Omental fat pad (tissue), 3 donors: ENCODE measurements at regions not wholly inside any gene's neighbourhood (a gene's known extent, or its start where the extent isn't known, plus 50 kb on each side); places are given as distances from the start of the nearest gene placed in this dataset.
A peak's percentile ranks its signal among the peaks of the same experiment; 100 is the strongest.

Experiments
- ATAC-seq: fragments of 150-250 bp; one replicate; pipeline ENCODE4 v1.9.1; 2016; ENCODE audit warnings: mild to moderate bottlenecking, moderate library complexity; ENCODE audit not compliant: low FRiP score
- DNase-seq: peaks from one replicate; pipeline ENCODE4 v3.0.0-alpha.2; 2019; ENCODE audit warnings: low spot score
- TF ChIP-seq, protein P1 (sequence below), 3 donors: fragments of 450-650 bp; IDR thresholded peaks; one replicate each; pipeline ENCODE4 v1.5.1; 2016 to 2017; ENCODE audit warnings: antibody characterized with exemption in 3 of 3, mild to moderate bottlenecking in 3 of 3, moderate library complexity in 2 of 3

DNA sequence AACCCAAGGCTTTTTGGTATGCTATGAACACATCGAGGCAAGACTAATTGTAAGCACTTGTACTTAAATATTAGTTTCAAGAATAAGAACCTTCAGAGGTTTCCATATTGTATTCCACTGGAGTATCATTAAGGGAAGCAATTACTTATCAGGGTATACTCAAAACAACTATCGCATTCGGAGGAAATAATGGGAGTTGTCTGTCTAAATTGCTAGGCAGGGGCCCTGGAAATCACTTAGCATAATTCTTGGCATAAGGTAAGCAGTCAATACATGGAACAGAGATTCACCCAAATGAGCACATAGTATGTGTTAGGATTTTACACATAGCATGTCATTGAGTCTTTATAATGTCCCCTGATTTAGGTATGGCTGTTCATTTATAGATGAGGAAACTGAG, 249.4 kb downstream of the DHX15 start:
- TF ChIP-seq, protein P1, sequence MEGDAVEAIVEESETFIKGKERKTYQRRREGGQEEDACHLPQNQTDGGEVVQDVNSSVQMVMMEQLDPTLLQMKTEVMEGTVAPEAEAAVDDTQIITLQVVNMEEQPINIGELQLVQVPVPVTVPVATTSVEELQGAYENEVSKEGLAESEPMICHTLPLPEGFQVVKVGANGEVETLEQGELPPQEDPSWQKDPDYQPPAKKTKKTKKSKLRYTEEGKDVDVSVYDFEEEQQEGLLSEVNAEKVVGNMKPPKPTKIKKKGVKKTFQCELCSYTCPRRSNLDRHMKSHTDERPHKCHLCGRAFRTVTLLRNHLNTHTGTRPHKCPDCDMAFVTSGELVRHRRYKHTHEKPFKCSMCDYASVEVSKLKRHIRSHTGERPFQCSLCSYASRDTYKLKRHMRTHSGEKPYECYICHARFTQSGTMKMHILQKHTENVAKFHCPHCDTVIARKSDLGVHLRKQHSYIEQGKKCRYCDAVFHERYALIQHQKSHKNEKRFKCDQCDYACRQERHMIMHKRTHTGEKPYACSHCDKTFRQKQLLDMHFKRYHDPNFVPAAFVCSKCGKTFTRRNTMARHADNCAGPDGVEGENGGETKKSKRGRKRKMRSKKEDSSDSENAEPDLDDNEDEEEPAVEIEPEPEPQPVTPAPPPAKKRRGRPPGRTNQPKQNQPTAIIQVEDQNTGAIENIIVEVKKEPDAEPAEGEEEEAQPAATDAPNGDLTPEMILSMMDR (IDR thresholded peaks at IDR 0.05): no peak
- ATAC-seq: no peak
- DNase-seq: no peak

DNA sequence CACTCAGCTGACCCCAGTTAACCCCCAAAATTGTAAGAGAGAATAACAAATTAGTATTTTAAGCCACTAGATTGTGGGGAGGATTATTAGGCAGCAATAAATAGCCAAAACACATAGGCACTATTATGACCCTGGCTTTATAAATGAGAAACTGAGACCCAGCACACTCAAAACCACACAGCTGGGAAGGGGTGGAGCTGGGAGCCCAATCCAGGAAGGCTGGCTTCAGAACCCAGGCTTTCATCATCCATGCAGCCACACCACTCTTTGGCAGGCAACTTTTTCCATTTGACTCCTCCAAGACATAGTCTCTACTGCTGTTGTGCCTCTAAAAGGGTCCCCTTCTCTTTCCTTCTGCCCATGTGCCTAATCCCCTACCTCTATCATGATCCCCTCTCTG, 253.8 kb downstream of the DHX15 start:
- TF ChIP-seq, protein P1 (IDR thresholded peaks at IDR 0.05): no peak
- DNase-seq (no peak), ATAC-seq (peak; percentile 14)

DNA sequence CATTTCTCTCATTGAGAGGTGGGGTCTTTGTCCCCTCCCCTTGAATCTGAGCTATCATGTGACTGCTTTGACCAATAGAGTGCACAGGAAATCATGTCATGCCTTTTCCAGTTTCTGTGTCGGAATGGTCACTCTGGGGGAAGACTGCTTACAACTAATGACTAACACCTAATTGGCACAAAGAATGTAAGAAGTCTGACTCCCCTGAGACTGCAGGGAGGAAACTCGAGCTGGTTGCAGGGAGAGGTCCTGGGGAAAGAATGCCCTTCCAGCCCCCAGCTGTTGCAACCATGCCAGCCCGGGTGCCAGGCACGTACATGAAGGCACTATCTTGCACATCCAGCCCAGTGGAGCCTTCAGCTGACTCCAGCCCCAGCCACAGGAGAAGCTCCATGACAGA, 254.2 kb downstream of the DHX15 start:
- TF ChIP-seq, protein P1 (IDR thresholded peaks at IDR 0.05): no peak
- DNase-seq (no peak), ATAC-seq (peak; percentile 23)

DNA sequence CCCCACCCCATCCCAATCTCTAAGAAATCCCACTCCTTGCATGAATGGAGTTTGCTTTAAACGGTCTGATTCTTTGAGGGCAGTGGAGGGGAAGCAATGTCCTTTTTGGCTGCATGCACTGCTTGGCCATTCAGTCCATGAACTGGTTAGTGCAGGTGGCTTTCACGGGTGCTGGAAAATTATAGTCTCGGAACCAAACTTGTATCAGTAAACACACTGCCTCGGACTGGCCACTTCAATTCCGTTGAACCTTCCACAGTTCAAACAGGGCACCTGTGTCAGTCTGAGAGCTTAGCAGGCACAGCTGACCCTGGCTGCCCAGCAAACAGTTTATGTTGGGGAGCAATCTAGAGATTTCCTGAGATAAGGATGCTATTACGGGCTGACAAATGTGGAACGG, 255.6 kb downstream of the DHX15 start:
- DNase-seq (no peak), ATAC-seq (no peak)
- TF ChIP-seq, protein P1 (IDR thresholded peaks at IDR 0.05): no peak

DNA sequence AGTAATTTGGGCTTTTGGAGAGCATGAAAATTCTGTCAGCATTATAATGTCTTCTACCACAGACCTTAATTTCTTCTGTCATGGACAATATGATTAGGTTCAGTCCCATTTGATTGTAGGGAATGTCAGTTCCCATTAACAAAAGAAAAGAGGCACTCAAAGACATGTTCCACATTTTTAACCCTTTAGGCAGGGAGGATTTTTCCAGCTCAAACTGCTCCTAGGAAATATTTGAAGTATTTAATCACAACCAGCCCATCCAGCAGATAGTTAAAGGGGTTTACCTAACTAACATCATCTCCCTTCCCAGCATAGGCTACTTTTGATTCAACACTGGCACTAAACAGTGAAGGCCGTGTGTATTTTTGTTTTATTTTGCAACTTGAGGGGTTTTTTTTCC, 256.0 kb downstream of the DHX15 start:
- ATAC-seq: no peak
- no peak for DNase-seq
- TF ChIP-seq, protein P1 (IDR thresholded peaks at IDR 0.05): no peak

DNA sequence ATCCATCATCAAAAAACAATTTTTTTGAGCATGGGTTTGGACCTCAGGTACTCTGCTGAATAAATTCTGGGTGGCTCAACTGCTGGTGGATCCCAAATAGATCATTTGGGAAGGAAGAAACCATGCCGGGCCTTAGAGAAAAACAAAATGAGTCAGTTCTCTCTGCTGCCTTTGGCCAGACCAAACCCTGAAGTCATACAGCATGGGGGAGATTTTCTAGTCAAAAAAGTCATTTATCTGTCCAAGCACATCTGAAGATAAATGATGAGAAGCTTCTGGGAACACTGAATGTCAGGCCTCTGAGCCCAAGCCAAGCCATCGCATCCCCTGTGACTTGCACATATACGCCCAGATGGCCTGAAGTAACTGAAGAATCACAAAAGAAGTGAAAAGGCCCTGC, 261.4 kb downstream of the DHX15 start:
- DNase-seq (no peak), ATAC-seq (no peak)
- TF ChIP-seq, protein P1 (IDR thresholded peaks at IDR 0.05): no peak

DNA sequence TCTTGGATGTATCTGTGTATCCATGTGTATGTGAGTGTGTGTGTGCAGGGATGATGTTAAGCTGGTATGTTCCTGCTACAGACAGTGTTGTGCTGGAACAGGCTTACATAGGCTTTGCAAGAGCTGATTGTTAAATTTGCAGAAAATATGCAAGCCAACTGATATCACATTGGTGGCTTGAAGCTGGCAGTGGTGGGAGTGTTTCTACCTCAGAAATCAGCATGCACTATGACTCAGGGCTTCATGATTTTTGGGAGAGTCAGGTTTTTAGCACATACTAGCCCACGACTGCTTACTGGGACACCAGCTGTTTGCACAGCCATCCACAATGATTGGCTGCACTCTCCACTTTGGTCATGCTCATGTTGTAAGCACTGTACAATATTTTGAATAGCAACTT, 261.8 kb downstream of the DHX15 start:
- no peak for ATAC-seq

More for the DNA sequence above, 261.8 kb downstream of the DHX15 start:
- TF ChIP-seq, protein P1 (IDR thresholded peaks at IDR 0.05): no peak
- no peak for DNase-seq
